ENCODE measurements at regions not wholly inside any gene's neighbourhood (a gene's known extent, or its start where the extent isn't known, plus 50 kb on each side); places are given as distances from the start of the nearest gene placed in this dataset.

DNA sequence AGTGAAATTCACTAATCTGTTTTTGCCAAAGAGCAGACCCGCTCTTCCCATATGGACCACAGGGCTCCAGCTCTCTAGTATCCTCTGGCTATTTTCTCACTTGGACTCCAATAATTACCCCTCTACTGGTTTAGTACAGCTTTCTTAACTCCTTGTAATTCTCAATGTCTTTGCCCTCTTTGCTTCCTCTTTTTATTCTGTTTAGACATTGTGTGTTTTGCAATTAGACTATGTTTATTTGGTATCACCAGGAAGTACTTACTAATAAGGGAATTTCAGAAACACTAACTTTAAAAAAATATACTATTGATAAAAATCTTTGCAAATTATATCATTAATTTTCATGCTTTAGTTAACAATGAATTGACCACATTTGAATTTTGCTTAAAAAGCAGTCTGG lies 111.6 kb upstream of the OBI1 start:
- no peak for DNase-seq

DNA sequence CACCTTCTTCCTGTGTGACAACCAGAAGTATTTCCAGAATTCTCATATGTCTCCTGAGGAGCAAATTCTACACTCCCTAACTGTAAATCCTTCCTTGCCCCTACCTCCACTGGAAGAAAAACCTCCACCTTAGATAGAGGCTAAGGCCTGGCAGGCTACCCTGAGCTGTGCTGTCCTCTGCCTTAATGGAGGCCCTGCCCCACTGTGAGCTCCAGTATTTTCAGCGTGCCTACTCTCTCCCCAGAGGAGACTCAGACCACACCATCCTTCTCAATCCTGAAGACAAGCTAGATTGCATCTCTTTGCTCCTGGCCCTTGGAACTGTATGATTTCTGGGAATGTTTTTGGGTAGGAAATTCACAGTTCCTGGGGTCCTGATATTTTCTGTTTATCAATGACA lies 110.0 kb upstream of the OBI1 start:
- DNase-seq: no peak

DNA sequence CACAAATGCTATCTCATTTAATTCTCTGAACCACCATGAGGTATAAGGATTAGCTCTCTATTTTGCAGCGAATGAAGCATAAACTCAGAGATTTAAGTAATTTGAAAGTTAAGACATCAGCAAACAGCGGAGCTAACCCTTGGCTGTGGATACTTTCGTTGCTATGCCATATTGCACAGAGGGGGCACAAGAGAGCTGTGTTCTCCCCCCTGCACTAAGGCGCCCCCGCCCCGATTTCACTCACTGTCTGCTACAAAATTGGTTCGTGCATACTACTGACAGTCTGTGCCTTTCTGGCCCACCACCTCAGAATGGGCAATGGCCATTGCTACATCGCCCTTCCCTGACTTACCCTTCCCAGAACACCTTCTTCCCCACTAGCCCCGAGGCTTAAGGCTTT lies 105.7 kb upstream of the OBI1 start:
- no peak for DNase-seq

DNA sequence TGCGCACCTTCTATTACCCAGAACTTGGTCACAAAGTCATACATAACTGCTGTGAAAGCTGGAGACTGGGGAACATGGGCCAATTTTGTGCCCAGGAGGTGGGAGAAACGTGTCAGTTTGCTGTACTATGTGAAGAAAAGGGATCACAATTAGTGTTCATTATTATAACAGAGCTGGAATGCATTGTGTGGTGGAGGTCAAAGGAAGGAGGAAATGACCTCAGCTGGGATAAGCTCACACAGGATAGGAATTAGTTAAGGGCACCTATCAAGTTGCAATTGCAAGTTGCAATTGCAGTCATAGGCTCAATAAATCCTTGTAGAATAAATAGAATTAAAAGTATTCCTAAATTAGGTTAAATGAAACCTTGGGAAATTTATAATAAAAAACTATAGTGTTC lies 103.9 kb upstream of the OBI1 start:
- DNase-seq: no peak

DNA sequence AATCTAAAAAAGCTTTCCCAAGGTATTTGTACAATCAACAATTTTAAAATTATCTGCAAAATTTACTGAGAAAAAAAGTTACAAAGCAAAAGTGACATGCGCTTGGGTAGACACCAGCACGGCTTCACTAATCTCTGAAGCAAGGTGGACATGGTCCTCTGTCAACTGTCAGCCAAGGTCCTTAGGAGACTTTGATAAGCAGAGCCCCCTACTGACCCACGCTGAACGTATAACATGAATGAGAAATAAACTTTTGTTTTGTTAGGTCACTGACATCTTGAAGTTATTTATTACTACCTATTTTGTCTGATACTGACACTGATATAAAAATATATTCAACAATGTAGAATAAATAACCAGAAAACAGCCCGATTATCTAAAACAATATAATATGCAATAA lies 100.7 kb upstream of the OBI1 start:
- peak; percentile 17 for DNase-seq

DNA sequence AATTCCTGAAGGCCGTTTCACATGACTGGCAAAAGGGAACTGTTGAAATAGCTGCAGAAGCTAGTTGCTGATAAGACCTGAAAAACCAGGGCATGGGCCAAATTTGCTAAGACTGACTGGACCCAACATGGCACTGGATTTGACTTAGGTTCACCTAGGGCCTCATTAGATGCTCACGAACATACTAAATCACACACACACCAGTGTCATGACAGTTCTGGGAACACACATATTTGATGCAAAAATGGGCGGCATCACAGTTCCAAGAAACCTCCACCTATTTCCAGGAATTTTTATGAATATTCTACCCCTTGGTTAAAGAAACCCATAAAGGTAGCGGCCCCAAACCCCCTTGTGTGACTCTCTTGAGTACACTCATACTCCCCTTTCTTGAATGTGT lies 99.6 kb upstream of the OBI1 start:
- no peak for DNase-seq

DNA sequence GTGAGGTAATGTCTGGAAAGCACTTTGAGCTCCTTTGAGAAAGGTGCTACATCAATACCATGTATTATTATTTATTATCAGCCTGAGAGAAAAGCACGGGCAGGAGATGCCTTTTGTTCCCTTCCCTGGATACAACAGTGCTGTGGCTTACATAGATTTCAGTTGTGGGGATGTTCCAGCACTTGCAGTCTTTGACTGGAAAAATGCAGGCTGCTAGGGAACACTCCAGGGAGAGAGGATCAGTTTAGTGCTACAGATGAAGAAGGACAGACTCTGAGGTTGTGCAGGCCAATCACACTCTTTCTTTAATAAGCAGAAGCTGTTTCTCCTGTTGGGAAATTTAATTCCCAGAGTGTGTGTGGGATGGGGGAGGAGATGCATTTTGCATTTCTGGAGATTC lies 94.5 kb upstream of the OBI1 start:
- DNase-seq: no peak

DNA sequence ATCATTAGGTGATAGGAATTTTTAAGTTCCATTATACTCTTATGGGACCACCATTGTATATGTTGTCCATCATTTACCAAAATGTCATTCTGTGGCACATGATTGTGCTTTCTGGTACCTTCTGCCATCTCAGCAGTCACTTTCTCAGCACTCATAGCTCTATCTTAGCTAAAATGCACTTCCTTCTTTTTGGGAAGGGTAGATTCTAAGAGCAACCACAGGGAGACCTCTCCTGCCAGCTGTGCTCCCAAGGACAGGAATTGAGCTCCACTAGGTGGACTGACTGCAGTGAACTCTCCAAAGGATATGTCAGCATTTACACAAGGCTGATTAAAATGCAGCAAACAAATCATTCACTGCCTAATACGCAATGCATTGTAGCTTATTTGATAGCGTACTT lies 91.8 kb upstream of the OBI1 start:
- no peak for DNase-seq

DNA sequence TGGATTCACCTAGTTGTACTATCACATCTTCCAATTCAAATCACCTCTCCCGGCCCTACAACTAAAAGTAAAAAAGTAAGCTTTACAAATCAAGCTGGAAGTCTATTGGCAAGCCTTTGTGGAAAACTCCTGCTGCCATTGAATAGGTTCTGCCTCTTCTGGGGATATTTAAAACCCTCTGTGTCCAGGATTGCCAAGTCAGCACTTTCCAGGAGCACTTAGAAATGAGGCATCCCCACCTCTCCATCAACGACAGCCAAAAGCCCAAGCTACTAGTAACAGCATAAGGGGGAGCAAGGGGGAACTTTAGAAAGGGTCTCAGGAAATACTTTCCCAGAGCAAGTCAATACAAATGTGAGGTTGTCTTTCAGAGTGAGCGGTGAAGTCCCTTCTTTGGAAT lies 85.0 kb upstream of the OBI1 start:
- no peak for DNase-seq

DNA sequence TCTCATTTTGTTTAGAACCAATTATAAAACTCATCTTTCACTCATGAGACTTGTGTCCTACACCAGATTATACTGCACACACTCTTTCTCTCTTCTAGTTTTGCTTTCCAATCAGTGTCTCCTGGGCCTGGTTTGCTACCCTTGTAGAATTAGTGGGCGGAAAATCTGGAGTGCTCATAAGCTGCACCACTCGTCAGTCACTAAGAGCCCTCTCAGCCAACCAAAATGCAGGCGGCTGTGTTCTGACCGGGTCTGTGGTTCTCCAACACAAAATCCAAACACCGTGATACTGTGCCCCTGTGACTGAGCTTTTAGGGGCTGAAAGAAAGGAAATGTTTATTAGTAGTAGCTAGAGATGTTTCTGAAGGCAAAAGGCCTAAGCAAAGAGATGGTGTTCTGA lies 83.7 kb upstream of the OBI1 start:
- no peak for DNase-seq

DNA sequence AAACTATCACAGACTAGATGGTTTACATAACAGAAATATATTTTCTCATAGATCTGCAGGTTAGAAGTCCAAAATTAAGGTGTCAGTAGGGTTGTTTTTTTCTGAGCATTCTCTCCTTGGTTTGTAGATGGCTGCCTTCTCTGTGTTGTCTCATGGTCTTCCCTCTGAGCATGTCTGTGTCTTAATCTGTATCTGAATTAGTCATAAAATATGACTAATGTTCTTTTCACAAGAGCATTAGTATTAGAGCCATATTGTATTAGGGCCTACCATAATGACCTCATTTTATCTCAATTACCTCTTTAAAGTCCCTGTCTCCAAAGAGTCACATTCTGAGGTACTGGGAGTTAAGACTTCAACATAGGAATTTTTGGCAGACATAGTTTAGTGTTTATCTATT lies 77.2 kb upstream of the OBI1 start:
- no peak for DNase-seq

DNA sequence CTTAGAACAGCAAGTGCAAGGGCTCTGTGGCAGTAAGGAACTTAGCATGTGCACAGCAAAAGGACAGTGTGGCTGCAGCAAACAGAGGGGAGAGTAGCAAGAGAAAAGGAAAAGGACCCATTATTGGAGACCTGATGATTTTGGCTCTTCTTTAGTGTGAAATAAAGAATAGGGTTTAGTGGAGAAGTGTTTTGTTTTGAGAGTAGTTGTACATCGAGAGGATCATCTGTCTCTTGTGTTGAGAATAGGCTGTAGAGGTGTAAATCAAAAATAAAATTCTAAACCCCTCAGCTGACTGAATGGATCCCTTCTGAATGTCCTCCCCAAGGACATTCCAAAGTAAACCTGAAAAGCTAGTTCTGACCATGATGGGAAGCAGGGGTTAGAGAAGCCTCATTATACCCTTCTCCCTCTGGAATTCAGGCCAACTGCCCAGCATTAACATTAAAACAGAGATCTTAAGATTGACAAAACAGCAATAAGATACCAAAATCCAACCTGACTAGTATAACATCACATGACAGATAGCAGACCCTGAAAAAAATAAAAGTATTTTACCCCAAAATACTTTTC lies 73.6 kb upstream of the OBI1 start:
- DNase-seq: no peak

DNA sequence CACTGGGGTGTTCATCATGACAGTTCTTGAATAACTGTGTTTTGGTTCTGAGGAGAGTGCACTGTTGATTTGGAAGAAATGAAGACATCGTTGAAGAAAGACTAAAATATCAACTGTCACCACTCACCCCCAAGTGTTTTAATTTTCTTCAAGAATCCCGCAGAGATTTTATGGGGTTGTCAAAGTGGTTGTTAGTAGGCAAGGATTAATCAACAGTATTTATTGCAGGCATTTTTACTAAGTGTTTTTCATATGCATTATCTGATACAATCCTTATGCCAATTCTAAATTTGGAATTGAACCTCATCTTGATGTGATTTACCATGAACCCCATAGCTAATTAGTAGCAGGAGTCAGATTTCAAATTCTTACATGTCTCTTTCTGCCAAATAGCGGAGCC lies 63.7 kb upstream of the OBI1 start:
- DNase-seq: no peak

DNA sequence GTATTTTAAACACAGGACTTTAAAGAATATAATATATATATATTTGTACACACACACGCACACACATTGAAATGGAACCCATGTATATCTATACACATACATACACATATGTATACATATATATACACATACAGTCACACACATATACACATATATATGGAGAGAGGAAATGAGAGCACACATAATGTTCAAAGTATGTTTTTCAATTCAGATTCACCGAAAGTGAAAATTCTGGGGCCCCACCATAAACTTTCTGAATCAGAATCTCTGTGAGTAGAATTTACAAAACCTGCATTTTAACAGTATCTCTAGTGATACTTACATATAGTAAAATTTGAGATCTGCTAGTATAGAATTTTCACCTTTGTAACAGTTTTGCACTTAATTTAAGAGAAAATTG lies 60.4 kb upstream of the OBI1 start:
- no peak for DNase-seq

DNA sequence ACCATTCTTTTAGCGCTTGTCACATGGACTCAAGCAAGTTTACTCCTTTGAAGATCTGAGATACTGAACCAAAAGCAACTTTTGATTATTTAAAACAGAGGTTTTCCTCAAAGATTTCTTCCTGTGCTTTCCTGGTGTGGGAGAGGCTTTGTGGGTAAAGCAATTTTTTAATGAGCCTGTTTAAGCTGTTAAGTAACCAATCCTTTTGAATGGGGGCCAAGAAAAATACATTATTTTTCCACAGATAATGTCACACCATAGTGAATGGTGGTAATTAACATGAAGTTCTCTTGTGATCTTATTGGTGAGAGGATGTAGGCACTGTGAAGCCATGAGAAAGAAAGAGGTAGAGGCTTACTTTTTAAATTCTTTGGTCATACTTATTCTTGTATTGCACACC lies 55.8 kb upstream of the OBI1 start:
- DNase-seq: no peak

DNA sequence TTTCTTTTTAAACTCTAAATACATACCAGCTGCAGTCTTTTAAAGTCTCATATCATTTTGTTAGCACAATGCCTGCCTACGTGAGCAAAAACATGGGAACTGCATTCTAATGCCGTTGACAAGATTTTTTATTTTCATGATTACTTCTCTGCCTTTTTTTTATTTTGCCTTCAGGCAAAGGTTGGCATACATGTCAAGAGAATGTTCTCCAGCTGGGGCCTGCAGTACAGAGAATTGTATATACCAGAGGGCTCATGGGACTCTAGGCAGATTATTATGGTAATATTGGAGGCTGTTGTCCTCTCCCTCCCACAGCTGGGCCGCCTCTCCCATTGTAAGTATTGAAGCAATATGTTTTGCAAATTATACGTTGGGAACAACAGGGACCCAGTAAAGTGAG lies 53.9 kb upstream of the OBI1 start:
- DNase-seq: no peak

DNA sequence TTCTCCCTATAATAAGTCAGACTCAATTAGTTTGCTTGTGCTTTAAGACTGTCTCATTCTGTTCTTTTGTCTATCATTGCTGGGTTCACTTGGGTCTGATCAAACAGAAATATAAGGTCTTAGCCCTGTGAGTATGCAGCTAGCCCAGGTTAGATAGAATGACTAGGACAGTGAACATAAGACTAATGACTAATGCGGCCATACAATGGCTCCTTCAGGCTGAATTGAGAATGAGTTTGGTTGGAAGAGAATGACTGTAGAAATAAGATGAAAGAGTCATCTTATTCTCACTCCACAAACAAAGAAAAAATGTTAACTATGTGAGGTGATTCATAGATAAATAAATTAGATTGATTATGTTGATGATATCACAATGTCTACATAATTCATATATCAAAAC lies 50.1 kb upstream of the OBI1 start:
- no peak for DNase-seq
